ENCODE measurements at regions not wholly inside any gene's neighbourhood (a gene's known extent, or its start where the extent isn't known, plus 50 kb on each side); places are given as distances from the start of the nearest gene placed in this dataset.

- Histone ChIP-seq H3K4me3 (ENCODE audit: low read depth in 1 of 2, low read length in 1 of 2) (no peak overlapping the region), H3K36me3 (no peaks in the 10 kb centered on the region), H3K4me1 (ENCODE audit: control insufficient read depth in 1 of 2, insufficient read depth in 1 of 2, low read depth in 1 of 2, low read length in 1 of 2) (peaks cover 10 to 12% of the 10 kb centered on the region in 2 experiments), H3K27me3 (no peaks in the 10 kb centered on the region), H3K27ac (no peak overlapping the region), H3K9me3 (no peaks in the 10 kb centered on the region)
- TF ChIP-seq CTCF (IDR thresholded peaks at IDR 0.05), result no peak
Measured at GRCh38 chr5:56527174-56527573, 288.2 kb upstream of the MAP3K1 start.

- H3K4me3 ChIP-seq (ENCODE audit: low read depth in 1 of 2, low read length in 1 of 2), result no peak overlapping the region
- no peak for TF ChIP-seq CTCF (IDR thresholded peaks at IDR 0.05)
- H3K4me1 ChIP-seq (ENCODE audit: control insufficient read depth in 1 of 2, insufficient read depth in 1 of 2, low read depth in 1 of 2, low read length in 1 of 2), result peaks cover 6 to 7% of the 10 kb centered on the region in 2 experiments
- no peaks in the 10 kb centered on the region for H3K27me3 ChIP-seq
- H3K27ac ChIP-seq, result no peak overlapping the region
- no peaks in the 10 kb centered on the region for H3K36me3 ChIP-seq
- no peaks in the 10 kb centered on the region for H3K9me3 ChIP-seq
Measured at GRCh38 chr5:56525113-56525512, 290.2 kb upstream of the MAP3K1 start.

- Histone ChIP-seq H3K27ac (no peak overlapping the region), H3K36me3 (no peaks in the 10 kb centered on the region), H3K4me1 (ENCODE audit: control insufficient read depth in 1 of 2, insufficient read depth in 1 of 2, low read depth in 1 of 2, low read length in 1 of 2) (no peaks in the 10 kb centered on the region), H3K4me3 (ENCODE audit: low read depth in 1 of 2, low read length in 1 of 2) (no peak overlapping the region), H3K27me3 (no peaks in the 10 kb centered on the region), H3K9me3 (no peaks in the 10 kb centered on the region)
- no peak for TF ChIP-seq CTCF (IDR thresholded peaks at IDR 0.05)
Measured at GRCh38 chr5:56523790-56524575, 290.9 kb upstream of the ANKRD55 start.

GRCh38 chr5:56522960-56523359 lies 289.8 kb upstream of the ANKRD55 start:
- Histone ChIP-seq H3K4me1 (ENCODE audit: control insufficient read depth in 1 of 2, insufficient read depth in 1 of 2, low read depth in 1 of 2, low read length in 1 of 2) (no peaks in the 10 kb centered on the region), H3K9me3 (no peaks in the 10 kb centered on the region), H3K36me3 (no peaks in the 10 kb centered on the region), H3K27me3 (no peaks in the 10 kb centered on the region), H3K4me3 (ENCODE audit: low read depth in 1 of 2, low read length in 1 of 2) (no peak overlapping the region), H3K27ac (no peak overlapping the region)
- TF ChIP-seq CTCF (IDR thresholded peaks at IDR 0.05), result no peak

- no peak overlapping the region for H3K4me3 ChIP-seq (ENCODE audit: low read depth in 1 of 2, low read length in 1 of 2)
- H3K9me3 ChIP-seq, result no peaks in the 10 kb centered on the region
- H3K4me1 ChIP-seq (ENCODE audit: control insufficient read depth in 1 of 2, insufficient read depth in 1 of 2, low read depth in 1 of 2, low read length in 1 of 2), result peaks cover 3% of the 10 kb centered on the region in 2 experiments
- TF ChIP-seq CTCF (IDR thresholded peaks at IDR 0.05), result no peak
- H3K27ac ChIP-seq, result no peak overlapping the region
- no peaks in the 10 kb centered on the region for H3K27me3 ChIP-seq
- H3K36me3 ChIP-seq, result no peaks in the 10 kb centered on the region
Measured at GRCh38 chr5:56522169-56522568, 289.0 kb upstream of the ANKRD55 start.

Data from neutrophil (primary cell).